Central memory CD8-positive, alpha-beta T cell (primary cell): ENCODE measurements at regions not wholly inside any gene's neighbourhood (a gene's known extent, or its start where the extent isn't known, plus 50 kb on each side); places are given as distances from the start of the nearest gene placed in this dataset.

ENCODE experiments used
- ATAC-seq: fragments of 150-1000 bp; cut with Tn5 transposase; replicated peaks from 2 replicates; pipeline ENCODE4 v1.10.0; 2022; ENCODE audit warnings: mild to moderate bottlenecking, moderate FRiP score, moderate number of reproducible peaks; ENCODE audit not compliant: poor library complexity, severe bottlenecking; ENCODE audit errors: extremely low read depth
- DNase-seq, 2 donors: peaks; one replicate each; pipeline ENCODE4 v3.0.0; 2021; ENCODE audit warnings: low spot score in 2 of 2
- H3K27ac Mint-ChIP-seq: one replicate; pipeline ENCODE4 v1.8.0; 2022; ENCODE audit warnings: low read depth, mild to moderate bottlenecking, moderate library complexity, mixed read lengths
- H3K27me3 Mint-ChIP-seq: one replicate; pipeline ENCODE4 v1.8.0; 2022; ENCODE audit warnings: mixed read lengths
- H3K36me3 Mint-ChIP-seq: one replicate; pipeline ENCODE4 v1.8.0; 2022; ENCODE audit warnings: mild to moderate bottlenecking, moderate library complexity, mixed read lengths; ENCODE audit not compliant: insufficient read depth
- H3K4me1 Mint-ChIP-seq: one replicate; pipeline ENCODE4 v1.8.0; 2022; ENCODE audit warnings: mixed read lengths
- H3K4me3 Mint-ChIP-seq: one replicate; pipeline ENCODE4 v1.8.0; 2022; ENCODE audit warnings: mild to moderate bottlenecking, moderate library complexity, mixed read lengths
- H3K9me3 Mint-ChIP-seq: one replicate; pipeline ENCODE4 v1.8.0; 2022; ENCODE audit warnings: mixed read lengths

DNA sequence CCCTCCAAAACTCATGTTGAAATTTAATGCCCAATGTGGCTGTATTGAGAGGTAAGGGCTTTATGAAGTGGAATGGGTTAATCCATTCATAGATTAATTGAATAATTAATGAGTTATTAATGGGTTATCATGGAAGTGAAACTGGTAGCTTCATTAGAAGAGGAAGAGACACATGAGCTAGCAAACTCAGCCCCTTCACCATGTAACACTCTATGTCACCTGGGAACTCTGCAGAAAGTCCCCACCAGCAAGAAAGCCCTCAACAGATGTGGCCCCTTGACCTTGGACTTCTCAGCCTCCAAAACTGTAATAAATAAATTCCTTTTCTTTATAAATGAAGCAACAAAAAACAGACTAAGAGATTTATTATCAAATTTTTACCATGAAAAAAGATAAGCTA, 223.5 kb downstream of the KLF12 start:
- H3K36me3 Mint-ChIP-seq, result peaks cover 14% of the 10 kb centered on the region
- H3K4me3 Mint-ChIP-seq, result no peak overlapping the region
- H3K27me3 Mint-ChIP-seq, result no peaks in the 10 kb centered on the region
- ATAC-seq (no peak), DNase-seq (no peak)
- H3K9me3 Mint-ChIP-seq, result no peaks in the 10 kb centered on the region
- peaks cover 34% of the 10 kb centered on the region for H3K4me1 Mint-ChIP-seq
- no peak overlapping the region for H3K27ac Mint-ChIP-seq

DNA sequence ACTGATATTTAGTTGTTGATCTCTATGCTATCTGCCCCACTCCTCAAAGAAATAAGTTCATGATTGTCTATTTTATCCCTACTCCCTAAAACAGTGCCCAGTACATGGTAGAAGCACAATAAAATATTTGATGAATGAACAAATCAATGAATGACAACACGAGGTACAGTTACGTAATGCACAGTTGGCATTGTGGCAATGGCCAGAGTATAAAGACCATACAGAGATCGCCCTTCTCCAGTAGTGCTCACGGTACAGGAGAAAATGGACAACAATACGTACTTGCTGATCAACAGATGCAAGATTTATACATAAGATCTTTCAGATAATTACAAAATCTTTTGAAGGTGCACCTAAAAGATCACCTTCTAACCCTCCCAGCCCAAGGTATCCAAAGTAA, 225.4 kb downstream of the KLF12 start:
- no peak overlapping the region for H3K4me3 Mint-ChIP-seq
- H3K27me3 Mint-ChIP-seq, result no peaks in the 10 kb centered on the region
- DNase-seq (no peak), ATAC-seq (no peak)
- H3K27ac Mint-ChIP-seq, result no peak overlapping the region
- no peaks in the 10 kb centered on the region for H3K9me3 Mint-ChIP-seq
- peaks cover 5% of the 10 kb centered on the region for H3K36me3 Mint-ChIP-seq
- H3K4me1 Mint-ChIP-seq, result peaks cover 19% of the 10 kb centered on the region

DNA sequence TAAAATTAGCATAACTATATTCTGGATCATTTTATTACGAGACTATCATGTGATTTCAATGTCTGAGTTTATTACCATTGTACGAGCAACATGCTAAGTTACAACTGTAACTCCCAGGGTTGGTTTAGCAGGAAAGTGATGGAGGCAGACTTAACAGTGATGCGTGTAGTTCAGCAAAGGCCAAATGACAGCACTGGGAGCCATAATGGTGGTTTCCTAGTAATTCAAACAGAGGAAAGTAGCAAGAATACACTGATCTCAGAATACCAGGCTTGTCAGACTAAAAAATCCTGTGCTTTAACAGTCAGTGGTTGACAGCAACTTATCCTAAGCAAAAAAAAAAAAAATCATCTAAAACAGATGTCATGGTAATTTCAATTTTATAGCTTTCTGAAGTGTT, 229.6 kb downstream of the KLF12 start:
- Mint-ChIP-seq H3K36me3 (peaks cover 4% of the 10 kb centered on the region), H3K27ac (no peak overlapping the region), H3K9me3 (no peaks in the 10 kb centered on the region), H3K4me3 (no peak overlapping the region), H3K4me1 (peaks cover 14% of the 10 kb centered on the region), H3K27me3 (no peaks in the 10 kb centered on the region)
- no peak for DNase-seq
- no peak for ATAC-seq

GRCh38 chr13:73903561-73903960, 230.6 kb downstream of the KLF12 start:
- H3K4me3 Mint-ChIP-seq, result no peak overlapping the region
- no peak overlapping the region for H3K27ac Mint-ChIP-seq
- H3K4me1 Mint-ChIP-seq, result peaks cover 24% of the 10 kb centered on the region
- ATAC-seq (no peak), DNase-seq (no peak)
- peaks cover 4% of the 10 kb centered on the region for H3K36me3 Mint-ChIP-seq
- no peaks in the 10 kb centered on the region for H3K27me3 Mint-ChIP-seq
- no peaks in the 10 kb centered on the region for H3K9me3 Mint-ChIP-seq

GRCh38 chr13:73902847-73903246, 231.4 kb downstream of the KLF12 start:
- Mint-ChIP-seq H3K4me3 (no peak overlapping the region), H3K36me3 (peaks cover 5% of the 10 kb centered on the region)

GRCh38 chr13:73902296-73902695, 231.9 kb downstream of the KLF12 start:
- Mint-ChIP-seq H3K4me1 (peaks cover 37% of the 10 kb centered on the region), H3K9me3 (no peaks in the 10 kb centered on the region), H3K27me3 (no peaks in the 10 kb centered on the region), H3K4me3 (no peak overlapping the region), H3K27ac (no peak overlapping the region), H3K36me3 (peaks cover 8% of the 10 kb centered on the region)
- ATAC-seq, result no peak
- no peak for DNase-seq

More at GRCh38 chr13:73902847-73903246, 231.4 kb downstream of the KLF12 start:
- H3K9me3 Mint-ChIP-seq, result no peaks in the 10 kb centered on the region
- no peak overlapping the region for H3K27ac Mint-ChIP-seq
- ATAC-seq, result no peak
- H3K27me3 Mint-ChIP-seq, result no peaks in the 10 kb centered on the region
- peaks cover 31% of the 10 kb centered on the region for H3K4me1 Mint-ChIP-seq
- DNase-seq, result no peak

DNA sequence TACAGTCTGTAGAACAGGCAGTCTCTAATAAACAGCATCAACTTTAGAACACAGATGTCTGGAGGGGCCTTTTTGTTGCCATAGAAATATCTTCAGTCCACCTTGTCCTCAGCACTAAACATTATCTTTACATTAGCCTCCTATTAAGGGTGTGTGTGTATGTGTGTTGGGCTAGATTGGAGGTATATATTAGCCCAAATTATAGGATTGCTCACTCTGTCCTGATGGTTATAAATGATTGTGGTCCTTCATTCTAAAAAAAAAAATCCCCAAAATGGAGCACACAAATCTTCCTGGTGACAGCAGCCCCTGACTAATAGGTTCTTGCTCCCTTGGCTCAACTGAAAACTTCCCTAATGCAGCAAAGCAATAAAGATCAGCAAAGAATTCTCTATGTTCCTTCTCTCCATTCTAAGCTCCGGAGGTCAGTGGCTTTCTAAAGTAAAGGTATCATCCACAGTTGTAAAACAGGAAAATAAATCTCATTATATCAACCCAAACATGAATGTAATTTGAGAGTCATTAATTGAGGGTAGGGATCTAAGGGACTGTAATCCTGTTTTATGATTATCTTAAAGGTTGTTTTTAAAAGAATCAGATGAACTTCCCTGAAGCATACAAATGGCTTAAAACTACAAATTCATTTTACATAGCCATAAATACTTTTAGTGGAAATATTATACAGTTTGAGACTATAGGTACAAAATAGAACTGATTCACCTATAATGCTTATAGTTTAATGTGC, 232.7 kb downstream of the KLF12 start:
- DNase-seq (no peak), ATAC-seq (no peak)
- Mint-ChIP-seq H3K9me3 (no peaks in the 10 kb centered on the region), H3K4me3 (no peak overlapping the region), H3K27me3 (no peaks in the 10 kb centered on the region), H3K27ac (no peak overlapping the region), H3K36me3 (peaks cover 11% of the 10 kb centered on the region), H3K4me1 (peaks cover 38% of the 10 kb centered on the region)

DNA sequence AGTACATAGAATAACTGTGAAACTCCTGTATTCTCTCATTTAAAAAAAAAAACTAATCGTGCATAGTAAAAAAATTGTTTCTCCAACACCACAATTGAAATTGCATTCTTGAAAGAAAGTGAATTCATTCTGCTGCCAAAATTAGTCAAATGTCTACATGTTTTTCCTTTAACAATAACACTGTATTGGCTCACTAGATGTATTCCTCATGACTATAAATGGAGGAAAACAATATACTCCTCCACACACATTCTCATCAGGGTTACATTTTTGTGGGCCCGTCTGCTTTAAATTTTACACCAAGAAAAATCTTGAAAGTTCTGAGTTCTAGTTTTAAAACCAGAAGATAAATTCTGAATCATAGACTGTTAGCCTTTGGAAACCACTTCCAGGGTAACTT, 233.6 kb downstream of the KLF12 start:
- H3K36me3 Mint-ChIP-seq, result peaks cover 11% of the 10 kb centered on the region
- H3K9me3 Mint-ChIP-seq, result no peaks in the 10 kb centered on the region
- H3K27me3 Mint-ChIP-seq, result no peaks in the 10 kb centered on the region
- peaks cover 40% of the 10 kb centered on the region for H3K4me1 Mint-ChIP-seq
- DNase-seq, result no peak
- no peak overlapping the region for H3K4me3 Mint-ChIP-seq
- no peak overlapping the region for H3K27ac Mint-ChIP-seq
- no peak for ATAC-seq

DNA sequence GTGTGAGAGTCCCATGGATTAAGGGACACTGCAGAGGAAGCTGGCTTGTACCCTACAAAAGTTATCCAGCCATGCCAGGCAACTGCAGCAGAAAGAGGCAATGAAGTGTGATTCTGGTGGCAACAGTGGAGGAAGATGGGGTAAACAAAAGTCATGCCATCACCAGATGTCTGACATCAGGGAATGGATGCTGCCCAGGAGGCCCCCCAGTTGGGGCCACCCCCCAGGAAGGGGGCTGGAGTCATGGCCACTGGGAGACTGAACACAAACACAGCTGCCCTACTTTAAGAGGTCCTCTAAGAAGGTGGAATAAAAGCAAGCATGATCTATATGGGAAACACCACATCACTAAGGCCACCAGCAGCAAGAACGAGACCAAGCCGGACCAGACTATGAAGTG, 235.3 kb downstream of the KLF12 start:
- H3K9me3 Mint-ChIP-seq, result no peaks in the 10 kb centered on the region
- no peak for ATAC-seq
- no peak overlapping the region for H3K27ac Mint-ChIP-seq
- H3K36me3 Mint-ChIP-seq, result peaks cover 11% of the 10 kb centered on the region
- peaks cover 51% of the 10 kb centered on the region for H3K4me1 Mint-ChIP-seq
- no peaks in the 10 kb centered on the region for H3K27me3 Mint-ChIP-seq
- DNase-seq, result no peak
- no peak overlapping the region for H3K4me3 Mint-ChIP-seq

DNA sequence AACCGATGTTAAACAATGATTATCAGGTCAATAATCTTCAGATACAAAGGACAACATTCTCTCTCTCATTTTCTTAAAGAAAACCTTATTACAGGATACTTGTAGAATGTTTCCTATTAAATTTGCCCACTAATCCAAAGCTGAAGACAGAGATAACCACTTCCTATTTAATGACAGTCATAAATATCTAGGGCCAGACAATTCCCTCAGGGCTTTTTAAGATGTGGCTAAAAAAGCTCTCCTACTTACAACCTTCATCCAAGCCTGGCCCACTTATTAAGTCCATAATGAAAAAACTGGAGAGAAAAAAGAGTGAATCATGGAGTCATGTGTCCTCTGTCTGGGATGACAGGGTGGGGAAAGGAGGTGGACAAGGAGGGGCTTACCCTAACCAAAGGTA, 235.9 kb downstream of the KLF12 start:
- H3K4me3 Mint-ChIP-seq, result no peak overlapping the region
- no peaks in the 10 kb centered on the region for H3K9me3 Mint-ChIP-seq
- DNase-seq, result no peak
- H3K4me1 Mint-ChIP-seq, result peaks cover 56% of the 10 kb centered on the region
- peaks cover 11% of the 10 kb centered on the region for H3K36me3 Mint-ChIP-seq
- no peak overlapping the region for H3K27ac Mint-ChIP-seq
- no peak for ATAC-seq
- H3K27me3 Mint-ChIP-seq, result no peaks in the 10 kb centered on the region

- Mint-ChIP-seq H3K27ac (peak overlapping the region; percentile 44), H3K4me3 (no peak overlapping the region), H3K9me3 (no peaks in the 10 kb centered on the region), H3K36me3 (peaks cover 11% of the 10 kb centered on the region), H3K27me3 (no peaks in the 10 kb centered on the region), H3K4me1 (peaks cover 58% of the 10 kb centered on the region)
- ATAC-seq (no peak), DNase-seq (no peak)
These were observed 239.1 kb downstream of the KLF12 start for GRCh38 chr13:73894995-73895571.

DNA sequence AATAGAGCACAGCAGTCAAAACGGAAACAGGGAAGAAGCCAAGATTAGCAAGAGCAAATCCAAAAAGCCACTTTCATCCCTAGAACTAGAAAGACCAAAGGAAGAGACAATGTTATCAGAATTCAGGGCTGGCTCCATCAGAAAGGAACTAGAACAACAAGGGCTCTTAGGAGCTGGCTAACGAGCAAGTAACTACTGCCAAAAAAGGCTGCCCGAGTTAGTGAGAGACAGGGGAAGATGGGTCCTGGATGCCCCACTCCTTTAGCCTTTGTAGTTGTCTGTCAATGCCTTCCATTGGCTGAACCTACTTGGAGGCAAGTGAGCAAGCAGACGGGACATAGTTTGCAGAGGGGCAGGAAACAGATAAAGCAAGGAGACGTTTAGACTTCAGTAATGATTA, 240.4 kb downstream of the KLF12 start:
- peaks cover 45% of the 10 kb centered on the region for H3K4me1 Mint-ChIP-seq
- peaks cover 8% of the 10 kb centered on the region for H3K36me3 Mint-ChIP-seq
- H3K27me3 Mint-ChIP-seq, result no peaks in the 10 kb centered on the region
- H3K4me3 Mint-ChIP-seq, result no peak overlapping the region
- DNase-seq, result no peak
- H3K27ac Mint-ChIP-seq, result no peak overlapping the region
- no peaks in the 10 kb centered on the region for H3K9me3 Mint-ChIP-seq
- ATAC-seq, result no peak

DNA sequence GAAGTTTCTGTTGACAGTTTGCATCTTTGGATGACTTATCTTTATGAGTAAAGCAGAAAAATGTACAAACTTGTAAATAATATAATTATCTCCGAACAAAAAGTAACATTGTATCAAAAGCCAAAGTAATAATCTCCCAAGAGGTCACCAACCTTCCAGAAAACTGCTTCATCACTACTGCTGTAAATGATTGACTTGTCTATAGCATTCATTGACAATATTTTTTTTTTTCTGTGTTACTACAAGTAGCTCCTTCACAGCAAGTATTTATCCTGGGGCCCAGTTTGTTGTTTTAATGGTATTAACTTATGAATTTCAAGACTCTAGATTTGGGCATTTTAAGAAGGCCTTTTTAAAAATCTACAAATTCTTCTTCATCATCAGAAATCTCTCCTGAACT, 242.4 kb downstream of the KLF12 start:
- Mint-ChIP-seq H3K4me3 (no peak overlapping the region), H3K4me1 (peaks cover 28% of the 10 kb centered on the region), H3K36me3 (peaks cover 7% of the 10 kb centered on the region)

More for the DNA sequence above, 242.4 kb downstream of the KLF12 start:
- no peaks in the 10 kb centered on the region for H3K9me3 Mint-ChIP-seq
- no peak for ATAC-seq
- H3K27ac Mint-ChIP-seq, result no peak overlapping the region
- no peaks in the 10 kb centered on the region for H3K27me3 Mint-ChIP-seq
- no peak for DNase-seq
